HG03066 (cell line): ENCODE measurements at regions not wholly inside any gene's neighbourhood (a gene's known extent, or its start where the extent isn't known, plus 50 kb on each side); places are given as distances from the start of the nearest gene placed in this dataset.
A peak's percentile ranks its signal among the peaks of the same experiment; 100 is the strongest.
"Not testable (repeated sequence)": the region's sequence is repeated elsewhere in the genome, so short reads cannot be mapped to it uniquely, and the experiment has no call there.

Experiments
- ATAC-seq: cut with Tn5 transposase; IDR thresholded peaks from one replicate; pipeline ENCODE4 v1.9.1; 2021; ENCODE audit warnings: low read depth; ENCODE audit not compliant: unreplicated experiment

DNA sequence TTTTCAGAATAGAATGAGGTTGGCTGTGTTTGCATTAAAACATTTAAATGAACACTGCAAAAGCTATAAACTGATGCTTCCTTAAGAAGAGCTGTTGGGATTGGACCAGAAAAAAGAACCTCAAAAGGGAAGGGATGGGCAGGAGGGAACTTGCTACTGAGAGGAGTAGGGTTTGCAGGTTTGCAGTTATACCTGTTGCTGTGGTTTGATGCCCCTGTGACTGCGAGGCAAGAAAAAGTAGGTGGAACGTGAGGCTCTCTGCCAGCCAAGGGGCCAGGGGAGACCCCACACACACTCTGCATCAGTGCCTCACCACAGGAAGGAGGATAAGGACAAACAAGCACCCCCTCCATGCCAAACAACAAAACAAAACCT lies 197.2 kb downstream of the BCAS1 start:
- no peak for ATAC-seq

DNA sequence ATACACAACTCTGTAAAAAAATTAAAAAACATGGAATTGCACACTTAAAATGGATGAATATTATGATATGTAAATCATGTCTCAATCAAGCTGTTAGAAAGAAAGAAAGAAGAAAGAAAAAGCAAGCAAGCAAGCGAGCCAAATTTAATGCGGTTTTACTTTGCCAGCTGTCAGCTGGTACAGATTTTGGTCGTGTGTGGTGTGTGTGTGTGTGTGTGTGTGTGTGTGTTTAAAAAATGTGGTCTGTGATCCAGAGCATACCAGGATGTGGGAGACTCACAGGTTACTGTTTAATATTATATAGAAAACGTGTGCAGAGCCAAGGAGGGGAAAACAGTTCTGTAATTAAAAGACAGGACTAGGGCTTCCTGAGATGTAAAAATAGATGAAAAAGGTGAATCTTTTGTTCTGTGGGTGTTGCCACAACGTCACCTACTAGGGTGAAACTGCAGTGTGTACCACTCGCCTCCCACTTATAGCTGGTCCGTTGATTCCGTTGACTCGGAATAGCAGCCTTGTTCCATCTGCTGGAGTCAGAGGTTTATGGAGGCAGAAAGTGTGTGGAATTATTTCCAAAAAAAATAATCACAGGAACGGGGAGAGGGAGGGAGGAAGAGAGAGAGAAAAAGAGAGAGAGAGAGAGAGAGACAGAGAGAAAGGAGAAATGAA lies 197.7 kb downstream of the BCAS1 start:
- peak; percentile 56 for ATAC-seq

GRCh38 chr20:53872081-53872541 lies 198.3 kb downstream of the BCAS1 start:
- no peak for ATAC-seq

DNA sequence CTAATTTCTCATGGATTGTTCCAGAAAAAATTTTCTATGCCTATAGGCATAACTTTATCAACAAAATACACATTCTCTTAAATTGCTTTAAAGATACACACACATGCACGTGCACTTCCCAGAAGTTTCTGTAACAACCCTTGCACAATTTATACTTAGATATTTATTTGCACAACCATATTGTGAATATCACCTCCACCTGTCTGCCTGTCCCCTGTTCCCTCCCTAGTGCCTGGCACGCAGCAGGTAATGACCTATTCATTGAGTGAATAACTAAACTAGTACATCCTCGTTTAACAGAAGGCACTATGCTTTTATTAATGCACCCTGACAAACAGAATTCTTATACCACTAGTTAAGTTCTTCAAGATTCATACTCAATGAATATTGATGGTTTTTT lies 198.9 kb downstream of the BCAS1 start:
- ATAC-seq: no peak

DNA sequence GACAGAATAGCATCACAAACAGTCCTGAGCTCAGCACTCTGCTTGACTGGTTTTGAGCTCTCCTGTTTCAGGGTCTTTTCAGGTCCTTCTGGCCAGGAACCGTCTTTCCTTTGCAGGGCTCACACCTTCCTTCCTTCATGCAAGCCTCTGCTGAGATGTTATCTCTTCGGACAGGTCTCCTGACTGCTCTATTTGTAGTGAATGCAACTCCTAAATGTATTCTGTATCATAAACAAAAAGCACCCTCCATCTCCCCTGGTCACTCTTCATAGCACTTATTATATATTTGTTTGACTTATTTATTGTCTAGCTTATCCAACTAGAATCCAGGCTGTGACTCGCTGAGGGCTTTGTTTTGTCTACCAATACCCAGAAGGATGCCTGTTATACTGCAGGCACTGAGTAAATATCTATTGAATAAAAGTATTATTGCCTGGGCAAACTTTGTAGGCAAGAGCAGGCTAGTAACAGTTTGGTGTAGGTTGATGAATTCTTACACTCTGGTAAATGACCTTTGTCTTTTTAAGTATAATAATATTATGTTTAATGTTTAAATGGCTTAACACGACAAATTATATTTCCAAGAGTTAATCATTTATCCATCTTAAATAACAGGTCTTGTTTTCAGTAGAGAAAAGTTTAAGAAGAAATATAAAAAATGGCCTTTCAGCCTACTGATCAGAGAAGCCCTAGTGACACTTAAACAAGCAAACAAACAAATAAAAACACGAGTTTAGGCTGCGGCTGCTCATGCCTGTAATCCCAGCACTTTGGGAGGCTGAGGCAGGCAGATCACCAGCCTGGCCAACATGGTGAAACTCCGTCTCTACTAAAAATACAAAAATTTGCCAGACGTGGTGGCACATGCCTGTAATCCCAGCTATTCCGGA lies 199.7 kb downstream of the BCAS1 start:
- no peak for ATAC-seq

- peak; percentile 49 for ATAC-seq
Measured at GRCh38 chr20:53869466-53870258, 200.7 kb downstream of the BCAS1 start.

- ATAC-seq: no peak
Measured at GRCh38 chr20:53867741-53868351, 202.5 kb downstream of the BCAS1 start.

DNA sequence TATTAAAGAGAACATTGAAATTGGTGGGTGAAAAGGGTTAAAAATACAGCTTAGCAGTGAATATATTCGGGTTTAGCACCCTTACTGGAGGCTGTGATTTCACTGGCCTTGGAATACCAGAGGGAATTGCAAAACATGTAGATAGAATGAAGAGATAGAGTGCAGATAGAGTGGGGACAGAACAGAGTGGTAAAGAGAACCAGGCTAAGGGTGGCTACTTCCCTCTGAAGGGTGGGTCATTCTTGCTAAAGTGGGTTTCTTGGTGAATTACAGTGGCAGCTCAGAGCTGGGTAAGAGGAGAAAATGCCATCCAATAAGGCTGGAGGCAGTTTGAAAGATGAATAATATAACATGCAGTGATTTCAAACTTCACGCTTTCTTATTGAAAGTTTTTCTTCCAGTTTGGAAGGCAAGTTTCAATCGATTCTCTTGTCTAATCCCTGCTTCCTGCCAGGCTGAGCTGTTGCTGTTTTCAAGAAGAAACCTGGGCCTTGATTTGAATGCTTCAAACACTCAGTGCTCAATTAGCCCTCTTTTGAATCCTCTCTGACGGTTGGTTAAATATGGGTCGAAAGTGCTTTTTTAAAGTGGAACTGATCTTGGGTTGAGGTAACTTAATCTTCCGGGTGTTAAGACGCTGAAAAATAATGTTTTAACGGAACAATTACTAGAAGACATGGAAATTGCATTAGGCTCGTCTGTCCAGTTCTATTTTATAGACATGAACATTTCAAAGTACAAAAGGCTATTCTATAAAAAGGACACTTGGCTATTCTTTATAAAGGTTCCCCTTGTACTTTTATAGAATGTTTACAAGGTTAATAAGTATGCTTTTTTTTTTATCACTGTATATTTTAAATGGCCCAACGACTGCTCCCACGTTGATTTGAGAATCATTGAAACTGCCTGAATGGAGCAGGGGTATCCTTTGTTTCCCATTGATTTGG lies 203.3 kb downstream of the BCAS1 start:
- ATAC-seq: peak; percentile 59

DNA sequence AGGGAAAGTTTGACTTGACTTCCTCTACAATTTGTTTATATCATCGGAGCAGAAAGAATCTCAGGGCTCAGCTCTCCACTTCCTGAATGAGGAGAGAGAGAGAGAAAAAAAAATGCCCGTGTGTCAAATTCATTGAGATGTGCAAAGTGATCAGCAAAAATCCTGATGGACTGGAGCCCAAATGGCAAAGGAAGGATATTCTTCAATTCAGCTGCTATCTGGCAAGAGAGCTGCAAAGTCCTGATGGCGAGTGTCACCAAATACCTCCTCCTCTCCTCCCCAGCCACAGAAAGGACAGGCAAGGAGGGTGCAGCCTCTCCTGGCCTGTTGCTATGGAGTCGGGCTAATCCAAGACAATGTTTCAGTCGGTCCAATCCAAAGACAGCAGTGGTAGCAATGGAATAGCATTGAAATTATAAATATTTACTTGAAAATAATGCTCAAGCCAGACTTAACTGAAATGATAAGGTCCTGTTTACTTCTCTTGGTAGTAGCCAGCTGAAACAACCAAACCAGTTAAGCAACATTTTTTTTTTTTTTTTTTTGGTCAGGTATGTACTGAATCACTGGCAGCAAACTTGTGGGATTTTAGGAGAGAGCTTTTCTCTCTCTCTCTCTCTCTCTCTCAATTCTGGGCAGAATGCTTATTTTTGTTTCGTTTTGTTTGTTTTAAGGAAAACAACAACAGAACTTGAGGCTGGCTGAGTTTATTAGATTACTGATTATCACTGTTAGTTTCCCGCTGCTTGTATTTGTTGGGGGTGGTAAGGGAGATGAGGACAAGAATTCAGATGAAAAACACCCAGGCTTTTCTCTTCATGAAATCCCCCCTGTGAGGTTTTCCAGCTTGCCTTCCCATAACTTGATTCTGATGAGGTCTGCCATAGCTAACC lies 204.2 kb downstream of the BCAS1 start:
- no peak for ATAC-seq

- not testable (repeated sequence) for ATAC-seq
Measured at GRCh38 chr20:53864765-53865683, 205.4 kb downstream of the BCAS1 start.

- not testable (repeated sequence) for ATAC-seq
Measured at GRCh38 chr20:53863923-53864641, 206.3 kb downstream of the BCAS1 start.

- not testable (repeated sequence) for ATAC-seq
Measured at GRCh38 chr20:53863535-53863922, 206.9 kb downstream of the BCAS1 start.

DNA sequence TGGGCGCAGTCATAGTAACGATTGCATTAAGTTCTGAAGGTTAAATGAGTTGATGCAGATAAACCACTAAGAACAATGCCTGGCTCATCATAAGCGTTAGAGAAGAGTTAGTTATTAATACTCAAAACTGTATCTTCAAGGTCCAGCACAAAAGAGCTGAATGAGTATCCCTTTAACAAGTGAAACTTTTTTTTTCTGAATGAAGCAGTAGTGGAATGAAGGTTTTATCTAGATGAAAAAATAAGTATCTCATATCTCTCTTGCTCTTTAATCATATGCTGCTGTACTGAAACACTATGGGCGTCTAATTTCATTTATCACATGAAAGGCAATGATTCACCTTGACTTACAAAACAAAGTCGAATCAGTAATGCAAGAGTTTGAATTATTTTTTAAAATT lies 207.4 kb downstream of the BCAS1 start:
- not testable (repeated sequence) for ATAC-seq

DNA sequence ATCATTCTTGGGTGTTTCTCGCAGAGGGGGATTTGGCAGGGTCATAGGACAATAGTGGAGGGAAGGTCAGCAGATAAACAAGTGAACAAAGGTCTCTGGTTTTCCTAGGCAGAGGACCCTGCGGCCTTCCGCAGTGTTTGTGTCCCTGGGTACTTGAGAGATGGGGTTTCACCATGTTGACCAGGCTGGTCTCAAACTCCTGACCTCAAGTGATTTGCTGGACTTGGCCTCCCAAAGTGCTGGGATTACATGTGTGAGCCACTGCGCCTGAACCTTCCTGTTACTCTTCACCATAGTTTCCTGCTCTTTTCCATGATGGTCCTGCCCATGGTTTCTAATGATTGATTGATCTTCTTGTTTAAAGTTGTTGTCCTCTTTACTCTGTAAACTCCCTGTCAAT lies 207.9 kb downstream of the BCAS1 start:
- ATAC-seq: not testable (repeated sequence)

- ATAC-seq: not testable (repeated sequence)
Measured at GRCh38 chr20:53862136-53862397, 208.3 kb downstream of the BCAS1 start.

GRCh38 chr20:53859684-53860083 lies 210.7 kb downstream of the BCAS1 start:
- ATAC-seq: no peak

GRCh38 chr20:53859009-53859408 lies 211.4 kb downstream of the BCAS1 start:
- not testable (repeated sequence) for ATAC-seq
